Activated CD4-positive, alpha-beta memory T cell treated with anti-CD3 and anti-CD28 coated beads for 36 hours (primary cell): ENCODE measurements at regions not wholly inside any gene's neighbourhood (a gene's known extent, or its start where the extent isn't known, plus 50 kb on each side); places are given as distances from the start of the nearest gene placed in this dataset.

Experiments
- CTCF ChIA-PET: fragments of 350-600 bp; sonication (Branson Sonifier 250); formaldehyde crosslinking; loops from one replicate; lab custom pipeline; 2021; ENCODE audit warnings: antibody characterized with exemption, inconsistent platforms; lab: Charles Lee
- POLR2A ChIA-PET: fragments of 350-600 bp; sonication (Branson Sonifier 250); formaldehyde crosslinking; loops from one replicate; lab custom pipeline; 2021; ENCODE audit warnings: antibody characterized with exemption; lab: Charles Lee
- DNase-seq: peaks from one replicate; pipeline ENCODE4 v3.0.0-alpha.2; 2020
- H3K27ac Mint-ChIP-seq: one replicate; pipeline ENCODE4 v1.8.0; 2021; ENCODE audit warnings: mixed read lengths
- H3K27me3 Mint-ChIP-seq: one replicate; pipeline ENCODE4 v1.8.0; 2021; ENCODE audit warnings: mixed read lengths
- H3K36me3 Mint-ChIP-seq: one replicate; pipeline ENCODE4 v1.8.0; 2021; ENCODE audit warnings: mixed read lengths
- H3K4me1 Mint-ChIP-seq: one replicate; pipeline ENCODE4 v1.8.0; 2021; ENCODE audit warnings: low read depth, mixed read lengths
- H3K4me3 Mint-ChIP-seq: one replicate; pipeline ENCODE4 v1.8.0; 2021; ENCODE audit warnings: mild to moderate bottlenecking, mixed read lengths
- H3K9me3 Mint-ChIP-seq: one replicate; pipeline ENCODE4 v1.8.0; 2021; ENCODE audit warnings: mixed read lengths
- intact Hi-C: fragments of 100-400 bp; cut with micrococcal nuclease; formaldehyde crosslinking; loops from one replicate; pipeline ENCODE4 v1.15.1; 2023

DNA sequence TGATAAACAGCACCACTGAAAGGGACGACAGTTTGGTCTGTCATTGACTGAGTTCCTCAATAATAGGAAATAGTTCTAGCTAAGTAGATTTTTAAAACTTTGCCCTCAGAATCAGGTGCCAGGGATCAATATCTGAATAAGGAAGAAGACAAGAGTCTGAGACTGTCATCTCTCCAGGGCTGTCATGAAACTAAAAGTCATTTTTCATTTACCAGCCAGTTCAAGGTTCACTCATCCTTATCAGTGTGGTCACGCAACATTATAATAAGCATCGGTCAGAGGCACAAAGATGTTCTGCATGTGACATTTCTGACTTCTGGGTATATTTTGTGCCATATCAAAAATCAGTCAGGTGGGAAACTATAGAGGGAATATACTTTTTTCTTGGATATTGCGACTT, 52.5 kb upstream of the E2F3 start:
- CTCF ChIA-PET: no interaction called here

DNA sequence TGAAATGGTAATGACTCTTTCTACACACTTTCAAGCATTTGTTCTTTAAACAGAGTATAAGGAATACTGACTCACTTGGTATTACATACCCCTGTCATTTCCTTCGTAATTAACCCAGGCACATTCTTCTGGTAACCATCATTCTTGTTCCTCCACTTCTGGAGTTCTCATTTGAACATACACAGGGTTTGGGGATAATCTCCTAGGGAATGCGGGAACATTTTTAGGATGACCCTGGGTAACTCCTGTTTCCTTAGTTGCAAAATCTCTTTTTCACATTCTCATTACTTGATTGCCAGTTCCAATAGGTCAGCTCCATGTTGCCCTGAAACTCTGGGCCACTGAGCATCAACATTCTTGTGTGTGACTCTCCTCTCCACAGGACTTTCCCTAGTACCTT, 51.5 kb upstream of the E2F3 start:
- H3K36me3 Mint-ChIP-seq: peaks cover 5% of the 10 kb centered on the region
- ChIA-PET CTCF (interaction anchor here (0.8 kb wide), 1 partner anchor 227 kb away, joined by 3 read pairs; no protein-coding TSS in a partner anchor), POLR2A (no interaction called here)

More for the DNA sequence above, 52.5 kb upstream of the E2F3 start:
- Mint-ChIP-seq H3K4me1 (peaks cover 11% of the 10 kb centered on the region), H3K9me3 (peaks cover 13% of the 10 kb centered on the region), H3K4me3 (no peak overlapping the region), H3K36me3 (peaks cover 5% of the 10 kb centered on the region), H3K27me3 (no peaks in the 10 kb centered on the region), H3K27ac (no peak overlapping the region)
- intact Hi-C loops: no loop called here
- DNase-seq: no peak
- POLR2A ChIA-PET: no interaction called here

DNA sequence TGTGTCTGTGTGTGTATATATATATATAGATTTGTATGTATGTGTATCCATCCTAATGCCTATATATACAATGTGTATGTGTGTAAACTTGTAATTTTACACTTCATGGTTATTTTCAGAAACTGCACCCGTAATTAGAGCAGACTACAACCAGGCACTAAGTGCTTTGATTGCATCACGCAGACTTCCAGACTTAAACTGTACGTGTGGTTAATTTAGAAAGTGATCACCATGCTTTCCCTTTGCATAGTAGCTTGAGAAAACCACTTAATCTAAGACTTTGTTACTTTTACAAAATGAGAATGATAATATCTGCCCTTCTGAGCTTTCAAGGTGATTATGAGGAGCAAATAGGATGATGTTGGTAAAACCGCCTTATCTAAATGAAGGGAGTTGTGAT, 50.1 kb upstream of the E2F3 start:
- Mint-ChIP-seq H3K4me3 (no peak overlapping the region), H3K36me3 (peaks cover 5% of the 10 kb centered on the region), H3K4me1 (peaks cover 11% of the 10 kb centered on the region), H3K27me3 (no peaks in the 10 kb centered on the region), H3K27ac (peak overlapping the region; percentile 48), H3K9me3 (peaks cover 13% of the 10 kb centered on the region)
- intact Hi-C loops: loop anchor here (5.0 kb wide), 1 partner anchor 51 kb away; the partner anchor contains the start of gene E2F3
- ChIA-PET CTCF (interaction anchor here (1.1 kb wide), 1 partner anchor 53 kb away, joined by 3 read pairs; no protein-coding TSS in a partner anchor), POLR2A (interaction anchor here (1.1 to 1.3 kb wide), 2 partner anchors 15 to 32 kb away, joined by 3 to 4 read pairs; no protein-coding TSS in a partner anchor)
- DNase-seq: no peak

More for the DNA sequence above, 51.5 kb upstream of the E2F3 start:
- DNase-seq: no peak
- peaks cover 13% of the 10 kb centered on the region for H3K9me3 Mint-ChIP-seq
- H3K4me3 Mint-ChIP-seq: no peak overlapping the region
- intact Hi-C loops: loop anchor here (5.0 kb wide), 1 partner anchor 52 kb away; the partner anchor contains the start of gene E2F3
- H3K4me1 Mint-ChIP-seq: peaks cover 11% of the 10 kb centered on the region
- H3K27me3 Mint-ChIP-seq: no peaks in the 10 kb centered on the region
- no peak overlapping the region for H3K27ac Mint-ChIP-seq
